Panc1 (cell line): ENCODE measurements at regions not wholly inside any gene's neighbourhood (a gene's known extent, or its start where the extent isn't known, plus 50 kb on each side); places are given as distances from the start of the nearest gene placed in this dataset.

Experiments
- POLR2AphosphoS5 ChIP-seq: IDR thresholded peaks from 2 replicates; pipeline ENCODE4 v1.6.1; 2012; ENCODE audit warnings: mild to moderate bottlenecking, low read depth, low read length, moderate library complexity
- SIN3A ChIP-seq: IDR thresholded peaks from 2 replicates; pipeline ENCODE4 v1.6.1; 2012; ENCODE audit warnings: low read depth, mild to moderate bottlenecking, low read length, moderate library complexity, borderline replicate concordance; ENCODE audit not compliant: insufficient read depth
- TF ChIP-seq, protein P1 (sequence below): fragments of 450-650 bp; IDR thresholded peaks from 2 replicates; pipeline ENCODE4 v1.5.1; 2017; ENCODE audit warnings: mild to moderate bottlenecking
- TF ChIP-seq, protein P2 (sequence below), 2 experiments: IDR thresholded peaks; 2 replicates each; pipeline ENCODE4 v1.6.1; 2011 to 2012; ENCODE audit warnings: low read depth in 2 of 2, control low read depth in 1 of 2, low read length in 1 of 2, mild to moderate bottlenecking in 1 of 2, moderate library complexity in 1 of 2; ENCODE audit not compliant: insufficient read depth in 1 of 2

GRCh38 chr19:34306824-34307223 lies 52.5 kb downstream of the GARRE1 start:
- TF ChIP-seq, protein P1, sequence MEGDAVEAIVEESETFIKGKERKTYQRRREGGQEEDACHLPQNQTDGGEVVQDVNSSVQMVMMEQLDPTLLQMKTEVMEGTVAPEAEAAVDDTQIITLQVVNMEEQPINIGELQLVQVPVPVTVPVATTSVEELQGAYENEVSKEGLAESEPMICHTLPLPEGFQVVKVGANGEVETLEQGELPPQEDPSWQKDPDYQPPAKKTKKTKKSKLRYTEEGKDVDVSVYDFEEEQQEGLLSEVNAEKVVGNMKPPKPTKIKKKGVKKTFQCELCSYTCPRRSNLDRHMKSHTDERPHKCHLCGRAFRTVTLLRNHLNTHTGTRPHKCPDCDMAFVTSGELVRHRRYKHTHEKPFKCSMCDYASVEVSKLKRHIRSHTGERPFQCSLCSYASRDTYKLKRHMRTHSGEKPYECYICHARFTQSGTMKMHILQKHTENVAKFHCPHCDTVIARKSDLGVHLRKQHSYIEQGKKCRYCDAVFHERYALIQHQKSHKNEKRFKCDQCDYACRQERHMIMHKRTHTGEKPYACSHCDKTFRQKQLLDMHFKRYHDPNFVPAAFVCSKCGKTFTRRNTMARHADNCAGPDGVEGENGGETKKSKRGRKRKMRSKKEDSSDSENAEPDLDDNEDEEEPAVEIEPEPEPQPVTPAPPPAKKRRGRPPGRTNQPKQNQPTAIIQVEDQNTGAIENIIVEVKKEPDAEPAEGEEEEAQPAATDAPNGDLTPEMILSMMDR = no peak
- TF ChIP-seq, protein P2, sequence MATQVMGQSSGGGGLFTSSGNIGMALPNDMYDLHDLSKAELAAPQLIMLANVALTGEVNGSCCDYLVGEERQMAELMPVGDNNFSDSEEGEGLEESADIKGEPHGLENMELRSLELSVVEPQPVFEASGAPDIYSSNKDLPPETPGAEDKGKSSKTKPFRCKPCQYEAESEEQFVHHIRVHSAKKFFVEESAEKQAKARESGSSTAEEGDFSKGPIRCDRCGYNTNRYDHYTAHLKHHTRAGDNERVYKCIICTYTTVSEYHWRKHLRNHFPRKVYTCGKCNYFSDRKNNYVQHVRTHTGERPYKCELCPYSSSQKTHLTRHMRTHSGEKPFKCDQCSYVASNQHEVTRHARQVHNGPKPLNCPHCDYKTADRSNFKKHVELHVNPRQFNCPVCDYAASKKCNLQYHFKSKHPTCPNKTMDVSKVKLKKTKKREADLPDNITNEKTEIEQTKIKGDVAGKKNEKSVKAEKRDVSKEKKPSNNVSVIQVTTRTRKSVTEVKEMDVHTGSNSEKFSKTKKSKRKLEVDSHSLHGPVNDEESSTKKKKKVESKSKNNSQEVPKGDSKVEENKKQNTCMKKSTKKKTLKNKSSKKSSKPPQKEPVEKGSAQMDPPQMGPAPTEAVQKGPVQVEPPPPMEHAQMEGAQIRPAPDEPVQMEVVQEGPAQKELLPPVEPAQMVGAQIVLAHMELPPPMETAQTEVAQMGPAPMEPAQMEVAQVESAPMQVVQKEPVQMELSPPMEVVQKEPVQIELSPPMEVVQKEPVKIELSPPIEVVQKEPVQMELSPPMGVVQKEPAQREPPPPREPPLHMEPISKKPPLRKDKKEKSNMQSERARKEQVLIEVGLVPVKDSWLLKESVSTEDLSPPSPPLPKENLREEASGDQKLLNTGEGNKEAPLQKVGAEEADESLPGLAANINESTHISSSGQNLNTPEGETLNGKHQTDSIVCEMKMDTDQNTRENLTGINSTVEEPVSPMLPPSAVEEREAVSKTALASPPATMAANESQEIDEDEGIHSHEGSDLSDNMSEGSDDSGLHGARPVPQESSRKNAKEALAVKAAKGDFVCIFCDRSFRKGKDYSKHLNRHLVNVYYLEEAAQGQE (IDR thresholded peaks at IDR 0.05; ENCODE audit: insufficient read depth in 1 of 2, low read depth in 2 of 2, low read length in 1 of 2) = no peak
- TF ChIP-seq POLR2AphosphoS5 (no peak), SIN3A (no peak)
